Bronchial epithelial cell (primary cell): ENCODE measurements at regions not wholly inside any gene's neighbourhood (a gene's known extent, or its start where the extent isn't known, plus 50 kb on each side); places are given as distances from the start of the nearest gene placed in this dataset.
"Not testable (repeated sequence)": the region's sequence is repeated elsewhere in the genome, so short reads cannot be mapped to it uniquely, and the experiment has no call there.

ENCODE experiments used
- DNase-seq: peaks from one replicate; pipeline ENCODE4 v3.0.0-alpha.2; 2010; ENCODE audit warnings: low read depth
- FAIRE-seq: peaks from 2 replicates; lab custom pipeline; 2011; peaks lifted over from hg19 to GRCh38; lab: Jason Lieb, UNC
- H3K27me3 ChIP-seq: 2 replicates; pipeline ENCODE4 v1.5.1; 2011; ENCODE audit warnings: low read length; ENCODE audit not compliant: control insufficient read depth, insufficient read depth
- H3K36me3 ChIP-seq: 2 replicates; pipeline ENCODE4 v1.5.1; 2011; ENCODE audit warnings: low read length; ENCODE audit not compliant: control insufficient read depth, insufficient read depth
- H3K4me3 ChIP-seq: 2 replicates; pipeline ENCODE4 v1.5.1; 2011; ENCODE audit warnings: mild to moderate bottlenecking, low read depth, low read length, control low read depth
- TF ChIP-seq, protein P1 (sequence below): IDR thresholded peaks from 2 replicates; pipeline ENCODE4 v1.5.1; 2011; ENCODE audit warnings: mild to moderate bottlenecking, moderate library complexity, low read length, control low read depth, inconsistent platforms; ENCODE audit not compliant: insufficient read depth, severe bottlenecking

- FAIRE-seq, H3K27me3 ChIP-seq, DNase-seq, H3K4me3 ChIP-seq, H3K36me3 ChIP-seq: not testable (repeated sequence)
Observed at GRCh38 chr1:144516172-144516571, 54.7 kb upstream of the NBPF15 start.

DNA sequence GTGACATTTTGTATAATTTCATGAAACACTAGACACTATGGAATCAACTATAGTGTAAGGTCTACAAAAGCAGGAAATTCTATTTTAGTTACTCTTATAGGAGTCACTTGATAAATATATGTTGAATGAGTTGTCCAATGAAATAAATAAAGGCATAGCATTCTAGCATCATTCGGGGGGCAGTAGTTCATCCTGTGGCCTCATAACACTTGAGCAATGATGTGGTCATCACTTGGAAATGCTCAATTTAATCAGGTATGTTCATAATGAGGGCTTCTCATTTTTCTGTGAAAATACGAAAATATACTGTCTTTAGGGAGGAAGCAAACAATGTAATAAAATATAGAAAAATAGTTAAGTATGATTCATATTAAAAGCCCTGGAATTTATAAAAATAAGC lies 55.4 kb upstream of the NBPF15 start:
- not testable (repeated sequence) for H3K27me3 ChIP-seq, DNase-seq, H3K4me3 ChIP-seq, FAIRE-seq, H3K36me3 ChIP-seq

DNA sequence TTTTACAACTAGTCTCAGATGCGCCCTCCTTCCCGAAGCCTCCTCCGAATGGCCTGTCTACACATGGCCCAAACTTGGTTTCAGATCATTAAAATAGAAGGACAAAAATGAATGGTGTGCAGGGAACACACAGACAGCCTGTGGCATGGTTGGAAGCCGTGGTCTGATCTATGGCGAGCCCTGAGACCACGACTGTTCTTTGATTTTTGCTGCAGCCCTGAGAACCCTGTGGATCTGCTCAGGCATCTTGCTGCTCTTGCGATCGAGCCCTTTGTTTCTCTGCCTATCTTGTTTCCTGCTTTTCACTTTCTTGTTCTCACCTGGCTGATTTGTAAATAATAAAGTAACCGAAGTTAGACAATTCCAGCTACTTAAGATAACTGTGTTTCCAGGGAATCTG lies 57.0 kb upstream of the NBPF15 start:
- H3K4me3 ChIP-seq, FAIRE-seq, H3K36me3 ChIP-seq, DNase-seq, H3K27me3 ChIP-seq: not testable (repeated sequence)

- not testable (repeated sequence) for H3K4me3 ChIP-seq, DNase-seq, H3K27me3 ChIP-seq, FAIRE-seq, H3K36me3 ChIP-seq
Observed at GRCh38 chr1:144519528-144520189, 58.2 kb upstream of the NBPF15 start.

GRCh38 chr1:144523661-144524407 lies 62.4 kb upstream of the NBPF15 start:
- H3K27me3 ChIP-seq, FAIRE-seq, H3K36me3 ChIP-seq: not testable (repeated sequence)
- H3K4me3 ChIP-seq: peak overlapping the region; percentile 18
- DNase-seq: peak; percentile 67

GRCh38 chr1:144532156-144532607 lies 60.5 kb upstream of the PPIAL4F start:
- not testable (repeated sequence) for FAIRE-seq, DNase-seq, H3K4me3 ChIP-seq, H3K27me3 ChIP-seq, H3K36me3 ChIP-seq
- TF ChIP-seq, protein P1, sequence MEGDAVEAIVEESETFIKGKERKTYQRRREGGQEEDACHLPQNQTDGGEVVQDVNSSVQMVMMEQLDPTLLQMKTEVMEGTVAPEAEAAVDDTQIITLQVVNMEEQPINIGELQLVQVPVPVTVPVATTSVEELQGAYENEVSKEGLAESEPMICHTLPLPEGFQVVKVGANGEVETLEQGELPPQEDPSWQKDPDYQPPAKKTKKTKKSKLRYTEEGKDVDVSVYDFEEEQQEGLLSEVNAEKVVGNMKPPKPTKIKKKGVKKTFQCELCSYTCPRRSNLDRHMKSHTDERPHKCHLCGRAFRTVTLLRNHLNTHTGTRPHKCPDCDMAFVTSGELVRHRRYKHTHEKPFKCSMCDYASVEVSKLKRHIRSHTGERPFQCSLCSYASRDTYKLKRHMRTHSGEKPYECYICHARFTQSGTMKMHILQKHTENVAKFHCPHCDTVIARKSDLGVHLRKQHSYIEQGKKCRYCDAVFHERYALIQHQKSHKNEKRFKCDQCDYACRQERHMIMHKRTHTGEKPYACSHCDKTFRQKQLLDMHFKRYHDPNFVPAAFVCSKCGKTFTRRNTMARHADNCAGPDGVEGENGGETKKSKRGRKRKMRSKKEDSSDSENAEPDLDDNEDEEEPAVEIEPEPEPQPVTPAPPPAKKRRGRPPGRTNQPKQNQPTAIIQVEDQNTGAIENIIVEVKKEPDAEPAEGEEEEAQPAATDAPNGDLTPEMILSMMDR: peak; percentile 5

GRCh38 chr1:144533480-144533879 lies 59.2 kb upstream of the PPIAL4F start:
- DNase-seq, FAIRE-seq, H3K27me3 ChIP-seq, H3K36me3 ChIP-seq, H3K4me3 ChIP-seq: not testable (repeated sequence)

GRCh38 chr1:144534286-144534685 lies 58.4 kb upstream of the PPIAL4F start:
- not testable (repeated sequence) for H3K4me3 ChIP-seq, H3K36me3 ChIP-seq, FAIRE-seq, H3K27me3 ChIP-seq, DNase-seq

GRCh38 chr1:144536677-144537076 lies 56.0 kb upstream of the PPIAL4F start:
- DNase-seq, H3K27me3 ChIP-seq, FAIRE-seq, H3K4me3 ChIP-seq, H3K36me3 ChIP-seq: not testable (repeated sequence)

GRCh38 chr1:144537234-144537633 lies 55.5 kb upstream of the PPIAL4F start:
- H3K27me3 ChIP-seq, DNase-seq, FAIRE-seq, H3K4me3 ChIP-seq, H3K36me3 ChIP-seq: not testable (repeated sequence)

- H3K36me3 ChIP-seq, H3K27me3 ChIP-seq, H3K4me3 ChIP-seq, DNase-seq, FAIRE-seq: not testable (repeated sequence)
Observed at GRCh38 chr1:144538736-144539135, 54.0 kb upstream of the PPIAL4F start.

- not testable (repeated sequence) for H3K4me3 ChIP-seq, H3K36me3 ChIP-seq, FAIRE-seq
Observed at GRCh38 chr1:144539191-144539960, 53.3 kb upstream of the PPIAL4F start.

More at GRCh38 chr1:144539191-144539960, 53.3 kb upstream of the PPIAL4F start:
- DNase-seq, H3K27me3 ChIP-seq: not testable (repeated sequence)
